ENCODE measurements at regions not wholly inside any gene's neighbourhood (a gene's known extent, or its start where the extent isn't known, plus 50 kb on each side); places are given as distances from the start of the nearest gene placed in this dataset.

DNA sequence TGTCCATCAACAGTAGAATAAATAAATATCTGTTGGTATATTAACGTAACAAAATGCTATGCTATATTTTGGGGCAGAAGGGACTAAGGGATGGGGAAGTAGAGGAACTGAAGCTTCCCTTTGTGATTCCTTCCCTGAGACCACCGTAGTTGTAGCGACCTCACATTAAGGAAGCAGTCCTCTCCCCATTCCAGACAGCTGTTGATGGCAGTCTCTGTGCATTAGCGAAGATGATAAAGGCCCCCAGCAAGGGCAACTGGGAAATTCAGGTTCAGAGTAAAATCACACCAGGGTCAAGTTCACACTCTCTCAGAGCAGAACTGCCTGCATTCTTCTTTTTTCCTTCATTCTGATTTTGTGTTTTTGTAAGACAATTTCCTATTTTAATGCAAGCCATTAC is 259.0 kb downstream of the MEX3B start:
- Histone ChIP-seq H3K27me3 (no peaks in the 10 kb centered on the region), H4K20me1 (ENCODE audit: low read depth) (peaks cover 12% of the 10 kb centered on the region), H3K36me3 (no peaks in the 10 kb centered on the region), H3K4me3 (no peak overlapping the region), H3K4me2 (no peak overlapping the region), H3F3A (ENCODE audit: low read depth) (no peaks in the 10 kb centered on the region), H2AFZ (replicated peaks) (no peak overlapping the region), H3K27ac (no peak overlapping the region), H3K9ac (no peak overlapping the region), H3K4me1 (peaks cover 5% of the 10 kb centered on the region), H3K79me2 (ENCODE audit: low read depth) (peaks cover 38% of the 10 kb centered on the region), H3K9me3 (ENCODE audit: low read depth) (no peaks in the 10 kb centered on the region)
- no peak overlapping the region for H3K4me3 Mint-ChIP-seq
- TF ChIP-seq, protein P1, sequence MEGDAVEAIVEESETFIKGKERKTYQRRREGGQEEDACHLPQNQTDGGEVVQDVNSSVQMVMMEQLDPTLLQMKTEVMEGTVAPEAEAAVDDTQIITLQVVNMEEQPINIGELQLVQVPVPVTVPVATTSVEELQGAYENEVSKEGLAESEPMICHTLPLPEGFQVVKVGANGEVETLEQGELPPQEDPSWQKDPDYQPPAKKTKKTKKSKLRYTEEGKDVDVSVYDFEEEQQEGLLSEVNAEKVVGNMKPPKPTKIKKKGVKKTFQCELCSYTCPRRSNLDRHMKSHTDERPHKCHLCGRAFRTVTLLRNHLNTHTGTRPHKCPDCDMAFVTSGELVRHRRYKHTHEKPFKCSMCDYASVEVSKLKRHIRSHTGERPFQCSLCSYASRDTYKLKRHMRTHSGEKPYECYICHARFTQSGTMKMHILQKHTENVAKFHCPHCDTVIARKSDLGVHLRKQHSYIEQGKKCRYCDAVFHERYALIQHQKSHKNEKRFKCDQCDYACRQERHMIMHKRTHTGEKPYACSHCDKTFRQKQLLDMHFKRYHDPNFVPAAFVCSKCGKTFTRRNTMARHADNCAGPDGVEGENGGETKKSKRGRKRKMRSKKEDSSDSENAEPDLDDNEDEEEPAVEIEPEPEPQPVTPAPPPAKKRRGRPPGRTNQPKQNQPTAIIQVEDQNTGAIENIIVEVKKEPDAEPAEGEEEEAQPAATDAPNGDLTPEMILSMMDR (IDR thresholded peaks at IDR 0.05), result no peak
- TF ChIP-seq EZH2phosphoT487 (IDR thresholded peaks at IDR 0.05) (no peak), EZH2 (IDR thresholded peaks at IDR 0.05) (no peak)
- H3K4me1 Mint-ChIP-seq, result peaks cover 9% of the 10 kb centered on the region
- no peak for DNase-seq (ENCODE audit: low spot score)
- peaks cover 4% of the 10 kb centered on the region for H3K27me3 Mint-ChIP-seq (ENCODE audit: insufficient read depth, low read depth)
- peaks cover 11% of the 10 kb centered on the region for H3K9me3 Mint-ChIP-seq
- no peak overlapping the region for H3K27ac Mint-ChIP-seq
- no peaks in the 10 kb centered on the region for H3K36me3 Mint-ChIP-seq

DNA sequence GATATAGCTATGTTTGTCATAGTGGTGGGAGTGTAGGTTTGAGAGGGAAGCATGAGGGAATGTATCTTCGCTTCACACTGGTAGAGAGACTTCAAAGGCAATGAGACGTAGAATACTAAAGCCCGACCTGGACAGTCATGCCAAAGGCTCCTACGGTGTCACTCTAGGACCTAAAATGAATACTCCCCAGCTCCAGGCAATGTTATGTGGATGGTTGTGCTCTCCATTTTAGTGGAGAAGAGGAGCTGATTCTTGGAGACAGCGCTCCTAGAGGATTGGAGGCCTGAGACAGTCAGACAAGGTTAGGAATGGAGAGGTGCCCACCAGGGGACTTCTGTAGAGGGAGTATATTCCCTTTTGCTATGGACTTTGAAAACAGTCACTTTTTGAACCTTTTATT is 260.1 kb downstream of the MEX3B start:
- H3K27ac Mint-ChIP-seq, result no peak overlapping the region
- no peak overlapping the region for H3K4me2 ChIP-seq
- no peak overlapping the region for H3K27ac ChIP-seq
- peaks cover 29% of the 10 kb centered on the region for H3K79me2 ChIP-seq (ENCODE audit: low read depth)
- no peak for DNase-seq (ENCODE audit: low spot score)
- H3K9me3 Mint-ChIP-seq, result peaks cover 11% of the 10 kb centered on the region
- H3K27me3 ChIP-seq, result no peaks in the 10 kb centered on the region
- no peak overlapping the region for H2AFZ ChIP-seq (replicated peaks)
- peaks cover 12% of the 10 kb centered on the region for H4K20me1 ChIP-seq (ENCODE audit: low read depth)
- no peaks in the 10 kb centered on the region for H3K9me3 ChIP-seq (ENCODE audit: low read depth)
- H3K4me3 ChIP-seq, result no peak overlapping the region
- no peaks in the 10 kb centered on the region for H3K36me3 Mint-ChIP-seq
- TF ChIP-seq, protein P1 (IDR thresholded peaks at IDR 0.05), result no peak
- TF ChIP-seq EZH2 (IDR thresholded peaks at IDR 0.05), result no peak
- TF ChIP-seq EZH2phosphoT487 (IDR thresholded peaks at IDR 0.05), result no peak
- no peak overlapping the region for H3K9ac ChIP-seq
- H3K27me3 Mint-ChIP-seq (ENCODE audit: insufficient read depth, low read depth), result peaks cover 4% of the 10 kb centered on the region
- H3K36me3 ChIP-seq, result no peaks in the 10 kb centered on the region
- no peak overlapping the region for H3K4me3 Mint-ChIP-seq
- H3K4me1 Mint-ChIP-seq, result peaks cover 9% of the 10 kb centered on the region
- peaks cover 5% of the 10 kb centered on the region for H3K4me1 ChIP-seq
- no peaks in the 10 kb centered on the region for H3F3A ChIP-seq (ENCODE audit: low read depth)

DNA sequence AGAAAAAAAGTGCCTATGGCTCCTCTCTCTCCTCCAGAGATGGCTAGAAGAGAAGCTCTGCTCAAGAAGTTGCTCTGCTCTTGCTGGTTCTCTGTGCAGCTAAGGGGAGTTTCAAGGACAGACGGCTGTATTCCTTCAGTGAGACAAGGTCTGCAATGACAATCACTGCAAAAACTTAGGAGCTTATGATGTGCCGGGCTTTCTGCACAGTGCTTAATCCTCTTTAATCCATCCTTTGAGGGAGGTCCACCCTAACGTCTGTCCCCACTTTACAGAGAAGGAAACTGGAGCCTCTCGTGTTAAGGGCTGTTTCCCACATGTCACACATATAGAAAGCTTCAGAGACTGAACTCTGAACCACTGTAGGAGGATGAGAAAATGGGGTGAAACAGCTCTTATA is 260.6 kb downstream of the MEX3B start:
- no peaks in the 10 kb centered on the region for H3K36me3 Mint-ChIP-seq
- Histone ChIP-seq H4K20me1 (ENCODE audit: low read depth) (peaks cover 12% of the 10 kb centered on the region), H3K27me3 (no peaks in the 10 kb centered on the region), H3K4me3 (no peak overlapping the region), H3F3A (ENCODE audit: low read depth) (no peaks in the 10 kb centered on the region), H2AFZ (replicated peaks) (no peak overlapping the region), H3K4me2 (peak overlapping the region; percentile 16), H3K9me3 (ENCODE audit: low read depth) (no peaks in the 10 kb centered on the region), H3K79me2 (ENCODE audit: low read depth) (peaks cover 24% of the 10 kb centered on the region), H3K4me1 (peaks cover 5% of the 10 kb centered on the region), H3K36me3 (no peaks in the 10 kb centered on the region), H3K9ac (no peak overlapping the region), H3K27ac (no peak overlapping the region)
- H3K4me1 Mint-ChIP-seq, result peaks cover 9% of the 10 kb centered on the region
- DNase-seq (ENCODE audit: low spot score), result peak; percentile 20
- TF ChIP-seq EZH2 (IDR thresholded peaks at IDR 0.05) (no peak), EZH2phosphoT487 (IDR thresholded peaks at IDR 0.05) (no peak)
- TF ChIP-seq, protein P1 (IDR thresholded peaks at IDR 0.05), result no peak
- no peak overlapping the region for H3K4me3 Mint-ChIP-seq
- no peak overlapping the region for H3K27ac Mint-ChIP-seq
- peaks cover 11% of the 10 kb centered on the region for H3K9me3 Mint-ChIP-seq
- H3K27me3 Mint-ChIP-seq (ENCODE audit: insufficient read depth, low read depth), result peaks cover 4% of the 10 kb centered on the region

Measured in neural progenitor cell (in vitro differentiated cells).